ENCODE measurements at regions not wholly inside any gene's neighbourhood (a gene's known extent, or its start where the extent isn't known, plus 50 kb on each side); places are given as distances from the start of the nearest gene placed in this dataset.
A peak's percentile ranks its signal among the peaks of the same experiment; 100 is the strongest.

GRCh38 chr13:110773480-110773879 lies 60.0 kb downstream of the ING1 start:
- no peak for DNase-seq

GRCh38 chr13:110774051-110774450 lies 60.6 kb downstream of the ING1 start:
- no peak for DNase-seq

GRCh38 chr13:110774490-110774889 lies 61.0 kb downstream of the ING1 start:
- no peak for DNase-seq

GRCh38 chr13:110775576-110775975 lies 62.1 kb downstream of the ING1 start:
- DNase-seq, result no peak

- no peak for DNase-seq
These were observed 63.8 kb downstream of the ING1 start for GRCh38 chr13:110777251-110777820.

GRCh38 chr13:110779022-110779421 lies 65.5 kb downstream of the ING1 start:
- no peak for DNase-seq

GRCh38 chr13:110780422-110780821 lies 66.9 kb downstream of the ING1 start:
- DNase-seq, result no peak

GRCh38 chr13:110782185-110782584 lies 68.7 kb downstream of the ING1 start:
- no peak for DNase-seq

- DNase-seq, result no peak
These were observed 71.2 kb downstream of the ING1 start for GRCh38 chr13:110784704-110785103.

GRCh38 chr13:110788778-110789177 lies 75.3 kb downstream of the ING1 start:
- DNase-seq, result no peak

GRCh38 chr13:110789871-110790270 lies 76.4 kb downstream of the ING1 start:
- no peak for DNase-seq

- no peak for DNase-seq
These were observed 76.9 kb downstream of the ING1 start for GRCh38 chr13:110790371-110790770.

GRCh38 chr13:110794209-110794608 lies 80.7 kb downstream of the ING1 start:
- DNase-seq, result no peak

GRCh38 chr13:110797230-110797877 lies 83.9 kb downstream of the ING1 start:
- DNase-seq, result no peak

GRCh38 chr13:110798081-110798994 lies 84.8 kb downstream of the ING1 start:
- DNase-seq, result no peak

GRCh38 chr13:110799246-110800236 lies 86.0 kb downstream of the ING1 start:
- no peak for DNase-seq

- DNase-seq, result peak; percentile 19
These were observed 87.5 kb downstream of the ING1 start for GRCh38 chr13:110801044-110801443.

GRCh38 chr13:110802260-110802659 lies 88.8 kb downstream of the ING1 start:
- DNase-seq, result no peak

- DNase-seq, result no peak
These were observed 93.1 kb downstream of the ING1 start for GRCh38 chr13:110806636-110807035.

- DNase-seq, result no peak
These were observed 94.0 kb downstream of the ING1 start for GRCh38 chr13:110807546-110807945.

- DNase-seq, result no peak
These were observed 94.6 kb downstream of the ING1 start for GRCh38 chr13:110808138-110808537.

- DNase-seq, result no peak
These were observed 96.5 kb downstream of the ING1 start for GRCh38 chr13:110809871-110810486.

Measured in CD4-positive, alpha-beta T cell treated with Interleukin-17A for 1 hour (primary cell).